Stimulated activated CD4-positive, alpha-beta T cell treated with anti-CD3 and anti-CD28 coated beads, Interleukin-1b, Interleukin-23, amount 100 ng/mL, for 4 hours (primary cell): ENCODE measurements at regions not wholly inside any gene's neighbourhood (a gene's known extent, or its start where the extent isn't known, plus 50 kb on each side); places are given as distances from the start of the nearest gene placed in this dataset.

ENCODE experiments used
- DNase-seq, 2 donors: peaks; one replicate each; pipeline ENCODE4 v3.0.0-alpha.2; 2020; ENCODE audit warnings: low read depth in 2 of 2

DNA sequence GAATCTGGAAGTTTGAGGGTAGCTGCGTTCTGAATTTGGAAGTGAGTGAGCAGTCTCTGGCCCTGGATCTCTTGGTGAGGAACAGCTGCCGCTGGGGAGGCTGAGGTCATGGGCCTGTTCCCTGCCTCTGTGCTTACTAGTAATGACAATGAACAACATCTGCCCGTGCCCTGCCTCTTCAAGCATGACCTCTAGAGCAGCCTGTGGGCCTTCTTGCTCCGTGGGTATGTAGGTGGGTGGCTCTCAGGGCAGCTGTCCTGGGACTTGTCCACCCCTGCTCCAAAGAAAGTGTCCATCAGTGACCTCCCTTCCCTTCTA lies 186.2 kb downstream of the CXCL12 start:
- no peak for DNase-seq

DNA sequence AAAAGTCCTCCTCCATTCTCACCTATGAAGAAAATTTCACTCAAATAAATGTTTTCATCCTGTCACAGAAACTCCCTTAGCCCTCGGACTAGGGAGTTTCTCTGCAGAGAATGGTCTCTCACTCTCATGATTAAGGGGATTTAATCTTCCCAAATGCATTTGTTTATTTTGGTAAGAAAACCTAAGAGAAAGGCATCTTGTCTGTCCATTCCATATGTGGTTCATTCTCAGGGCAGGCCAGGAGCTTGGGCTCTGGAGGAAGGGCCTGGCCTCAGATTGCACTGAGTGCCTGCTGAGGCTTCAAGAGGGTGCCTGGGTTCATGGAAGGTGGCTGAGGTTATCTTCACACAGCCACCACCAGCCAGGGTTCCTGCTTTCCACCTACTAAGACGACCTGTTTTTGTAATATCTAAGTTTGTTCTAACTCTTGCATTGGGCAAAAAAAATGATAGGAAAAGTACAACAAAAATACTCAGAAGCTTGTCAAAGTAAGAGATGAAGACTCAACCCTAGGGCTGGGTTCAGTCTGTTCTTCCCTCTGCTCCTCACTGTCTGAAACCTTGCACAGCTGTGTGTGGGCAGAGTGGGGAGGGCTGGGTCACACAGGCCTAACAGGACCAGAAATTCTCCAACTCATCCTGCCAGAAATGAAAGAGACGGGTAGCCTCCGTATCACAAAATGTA lies 186.7 kb downstream of the CXCL12 start:
- no peak for DNase-seq

DNA sequence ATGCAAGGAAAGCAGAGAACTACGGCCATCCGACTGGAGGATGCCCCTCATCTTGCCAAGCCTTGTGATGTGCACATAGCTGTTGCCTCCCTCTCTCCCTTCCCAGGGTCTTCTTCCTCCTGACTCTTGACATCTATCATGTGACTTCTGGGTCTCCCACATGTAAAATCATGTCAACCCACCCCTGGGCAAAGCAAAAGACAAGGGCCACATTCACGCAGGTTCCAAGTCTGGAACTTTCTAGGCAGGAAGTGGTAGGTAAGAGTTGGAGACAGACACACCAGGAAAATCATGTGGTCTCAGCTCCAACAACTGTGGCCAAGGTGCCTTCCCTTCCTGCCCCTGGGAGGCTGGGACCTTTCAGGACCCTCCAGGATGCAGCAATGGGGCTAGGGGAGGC lies 187.3 kb downstream of the CXCL12 start:
- DNase-seq: no peak

DNA sequence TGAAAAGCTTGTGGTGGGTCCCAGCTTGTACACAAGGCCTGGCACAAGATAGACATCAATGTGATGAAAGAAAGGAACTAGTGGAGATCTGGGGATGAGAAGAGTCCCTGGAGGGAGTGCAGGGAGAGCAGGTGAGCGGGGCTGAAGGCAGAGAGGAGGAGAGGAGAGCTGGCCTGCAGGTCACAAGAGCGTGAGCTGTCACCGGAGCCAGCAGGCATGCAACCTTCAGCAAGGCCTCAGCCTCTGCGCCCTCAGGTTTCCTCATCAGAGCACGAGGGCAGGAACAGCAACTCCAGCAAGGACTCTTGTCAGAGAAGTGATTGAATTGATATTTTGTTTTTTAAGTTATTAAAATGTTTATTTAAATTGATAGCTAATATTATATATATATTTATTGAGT lies 188.6 kb downstream of the CXCL12 start:
- no peak for DNase-seq

DNA sequence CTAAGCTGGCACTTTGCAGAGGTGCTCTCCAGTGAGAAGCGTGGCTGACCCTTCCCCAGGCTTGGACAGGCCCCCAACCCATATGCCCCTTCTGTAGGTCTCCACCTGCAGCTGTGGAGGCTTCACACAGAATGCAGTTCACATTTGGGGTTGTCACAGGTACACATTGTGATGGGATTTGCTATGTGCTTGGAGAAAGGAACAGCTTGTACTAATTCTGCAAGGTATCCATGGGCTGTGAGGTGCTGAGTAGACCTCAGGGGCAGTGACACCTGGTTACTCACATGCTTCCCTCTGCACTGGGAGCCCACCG lies 188.9 kb downstream of the CXCL12 start:
- no peak for DNase-seq

DNA sequence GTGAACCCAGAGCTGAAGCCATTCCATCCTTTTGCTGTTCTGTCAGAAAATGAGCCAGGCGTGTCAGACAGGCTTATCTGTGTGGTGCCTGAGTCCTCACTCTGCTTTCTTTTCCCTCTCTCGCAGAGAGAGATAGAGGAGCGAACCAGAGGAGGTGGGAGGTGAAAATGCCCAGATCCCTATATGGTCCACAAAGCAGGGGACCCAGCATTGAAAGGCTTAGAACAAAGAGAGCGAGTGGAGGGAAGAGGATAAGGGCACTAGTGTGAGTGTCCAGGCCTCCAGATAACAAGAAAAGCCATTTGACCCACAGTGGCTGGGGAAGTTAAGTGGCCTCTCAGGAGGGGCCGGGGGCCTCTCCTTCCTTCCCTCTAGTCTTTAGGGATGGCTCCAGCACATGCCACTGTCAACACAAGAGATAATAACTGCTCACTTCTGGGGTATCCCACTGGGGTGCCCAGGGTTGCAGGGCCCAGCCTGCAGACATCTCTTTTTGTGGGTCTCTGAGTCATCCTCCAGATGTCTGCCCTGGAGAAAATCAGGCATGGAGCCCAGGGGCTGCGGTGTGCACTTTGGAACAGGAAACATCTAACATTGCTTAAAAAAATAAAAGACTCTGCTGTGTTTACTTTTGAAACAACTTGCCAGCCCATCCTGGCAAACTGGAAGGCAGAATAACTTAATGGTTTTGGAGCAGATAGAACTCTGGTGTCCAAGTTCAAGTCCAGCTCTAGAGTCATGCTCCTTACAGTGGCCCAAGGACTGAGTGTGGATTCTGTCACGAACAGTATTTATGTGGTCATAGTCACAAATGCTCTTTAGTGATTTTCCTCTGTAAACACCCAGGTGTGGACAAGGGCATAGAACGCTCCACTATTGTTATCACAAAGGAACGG lies 189.5 kb downstream of the CXCL12 start:
- no peak for DNase-seq

DNA sequence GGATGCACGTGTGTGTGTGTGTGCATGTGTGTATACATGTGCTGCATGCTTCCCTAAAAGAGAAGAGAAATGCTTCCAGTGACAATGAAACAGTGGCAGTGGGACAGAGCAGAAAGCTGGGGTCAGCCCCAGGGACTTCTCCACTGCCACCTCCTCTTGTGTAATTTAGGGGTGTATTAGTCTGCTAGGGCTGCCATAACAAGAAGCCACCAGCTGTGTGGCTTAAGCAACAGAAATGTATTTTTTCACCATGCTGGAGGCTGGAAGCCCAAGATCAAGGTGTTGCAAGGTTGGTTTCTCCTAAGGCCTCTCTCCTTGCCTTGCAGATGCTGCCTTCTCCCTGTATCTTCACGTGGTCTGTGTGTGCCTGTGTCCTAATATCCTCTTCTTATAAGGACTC lies 190.5 kb downstream of the CXCL12 start:
- no peak for DNase-seq

DNA sequence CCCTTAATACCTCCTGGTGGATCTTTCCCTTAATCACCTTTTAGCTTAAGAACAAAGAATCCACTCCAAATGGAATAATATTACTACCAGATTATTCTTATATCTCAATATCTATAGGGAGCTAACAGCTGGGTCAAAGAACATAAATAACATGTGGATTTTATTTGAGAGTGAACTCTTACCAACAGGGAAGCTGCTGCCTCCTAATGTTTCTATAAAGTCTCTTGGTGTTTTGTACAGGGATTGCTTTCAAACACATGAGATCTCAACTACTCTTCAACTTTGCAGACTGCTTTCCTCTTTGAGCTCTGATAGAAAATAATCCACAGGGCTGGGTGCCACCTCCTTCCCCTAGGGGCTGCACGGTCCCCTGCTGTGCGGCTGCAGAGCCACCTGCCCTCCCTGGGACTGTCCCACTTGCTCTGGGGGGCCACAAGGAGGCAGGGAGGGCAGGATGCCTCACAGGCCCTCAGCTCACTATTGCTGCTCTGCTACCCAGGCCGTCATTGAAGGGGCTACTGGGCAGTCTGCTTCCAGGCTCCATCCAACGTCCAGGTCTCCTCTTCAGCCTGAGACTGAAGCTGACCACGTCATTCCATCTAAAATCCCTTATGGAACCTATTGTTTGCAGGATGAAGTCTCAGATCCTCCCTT lies 191.2 kb downstream of the CXCL12 start:
- no peak for DNase-seq

DNA sequence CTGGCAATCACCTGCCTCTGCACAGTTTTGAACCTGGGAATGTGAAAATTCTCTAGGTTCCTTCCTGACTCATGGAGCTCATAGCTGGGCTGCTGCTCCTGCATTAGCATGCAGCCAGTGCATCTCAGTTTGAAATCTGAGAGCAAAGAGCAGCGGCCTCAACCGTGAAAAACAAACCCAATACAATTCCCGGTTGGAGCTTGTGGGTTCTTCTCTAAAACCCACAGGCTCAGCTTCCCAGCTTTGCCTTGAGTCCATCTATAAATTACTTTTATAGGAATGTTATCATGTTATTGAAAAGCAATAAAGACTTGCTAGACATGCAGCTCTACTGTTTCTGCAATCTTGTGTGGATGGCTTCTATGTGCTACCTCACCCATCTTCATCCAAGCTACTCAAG lies 191.7 kb downstream of the CXCL12 start:
- DNase-seq: no peak

DNA sequence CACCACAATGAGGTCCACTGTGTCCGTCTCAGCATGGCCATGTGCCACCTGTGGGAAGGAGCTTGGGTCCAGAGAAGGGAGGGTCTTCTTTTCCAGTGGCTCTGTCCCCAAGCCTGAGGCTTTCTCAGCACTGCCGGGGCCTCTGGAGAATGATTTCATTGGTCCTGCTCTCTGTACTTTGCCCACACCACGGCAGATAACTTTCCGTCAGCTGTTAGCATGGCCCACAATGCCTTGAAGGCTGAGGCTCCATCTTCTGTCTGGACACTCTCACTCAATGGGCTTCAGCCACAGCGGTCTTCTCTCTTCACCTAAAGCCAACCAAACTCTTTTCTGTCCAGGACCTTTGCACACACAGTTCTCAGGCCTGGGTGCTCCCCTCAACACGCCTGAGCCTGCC lies 192.5 kb downstream of the CXCL12 start:
- DNase-seq: no peak

DNA sequence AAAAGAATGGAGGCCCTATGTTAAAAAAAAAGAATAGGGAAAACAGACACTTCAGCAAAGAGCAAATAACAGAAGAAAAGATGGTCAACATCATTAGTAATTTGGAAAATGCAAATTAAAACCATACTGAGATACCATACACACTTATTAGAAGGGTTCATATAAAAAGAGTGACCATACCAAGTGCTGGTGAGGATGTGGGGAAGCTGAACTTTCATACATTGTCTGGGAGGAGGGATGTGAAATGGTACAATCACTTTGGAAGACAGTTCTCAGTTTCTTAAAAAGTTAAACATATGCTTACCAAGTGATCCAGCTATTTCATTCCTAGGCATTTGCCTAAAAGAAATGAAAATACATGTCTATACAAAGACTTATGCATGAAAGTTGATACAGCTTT lies 194.4 kb downstream of the CXCL12 start:
- DNase-seq: no peak

DNA sequence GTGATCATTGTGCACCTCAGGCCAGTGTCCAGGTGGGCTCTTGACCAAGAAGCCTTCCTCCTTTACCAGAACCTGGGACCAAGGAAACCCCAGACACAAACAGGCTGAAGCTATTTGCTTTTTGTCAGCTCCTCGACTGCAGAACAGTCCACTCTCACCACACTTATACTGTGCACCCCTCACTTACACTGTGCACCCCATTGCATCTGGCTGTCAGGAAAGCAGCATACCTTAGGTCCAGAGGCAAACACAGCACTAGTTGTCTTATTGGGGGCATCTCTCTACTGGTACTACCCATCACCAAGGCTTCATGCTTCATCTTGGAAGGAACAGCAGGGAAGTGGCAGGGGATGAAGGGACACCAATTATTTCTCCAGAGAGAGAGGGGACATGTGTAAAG lies 198.1 kb downstream of the CXCL12 start:
- DNase-seq: no peak

DNA sequence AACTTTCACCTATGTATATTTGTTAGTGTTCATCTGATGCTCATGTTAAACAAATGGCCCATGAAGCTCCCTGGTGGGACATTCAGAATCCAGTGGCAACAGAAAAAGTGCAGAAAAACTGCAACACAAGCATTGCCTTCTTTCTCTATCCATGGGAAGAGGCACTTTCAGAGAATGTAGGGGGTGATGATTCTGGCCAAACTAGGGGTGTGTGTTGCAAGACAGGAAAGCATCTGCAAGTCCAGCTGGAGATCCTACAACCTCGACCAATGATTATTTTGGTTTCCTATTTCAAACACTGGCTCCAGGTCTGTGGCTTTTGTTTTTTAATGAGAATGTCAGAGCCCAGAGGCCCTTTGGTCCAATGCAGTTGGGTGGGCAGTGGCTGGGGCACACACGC lies 198.7 kb downstream of the CXCL12 start:
- no peak for DNase-seq

DNA sequence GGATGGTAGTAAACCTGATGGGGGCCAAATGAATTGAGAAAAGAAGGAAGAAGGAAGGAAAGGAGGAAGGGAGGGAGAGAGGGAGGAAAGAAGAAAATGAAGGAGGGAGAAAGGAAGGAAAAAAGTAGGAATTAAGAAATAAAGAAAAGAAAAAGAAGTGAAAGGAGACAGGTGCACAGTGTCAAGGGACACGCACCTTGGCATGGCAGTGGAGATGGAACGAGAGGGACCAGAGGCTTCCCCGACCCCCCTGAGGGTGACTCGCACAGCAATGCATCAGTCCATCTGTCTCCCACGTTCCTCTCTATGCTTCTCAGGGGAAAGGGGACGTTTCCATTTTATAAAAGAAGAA lies 199.6 kb downstream of the CXCL12 start:
- DNase-seq: no peak

DNA sequence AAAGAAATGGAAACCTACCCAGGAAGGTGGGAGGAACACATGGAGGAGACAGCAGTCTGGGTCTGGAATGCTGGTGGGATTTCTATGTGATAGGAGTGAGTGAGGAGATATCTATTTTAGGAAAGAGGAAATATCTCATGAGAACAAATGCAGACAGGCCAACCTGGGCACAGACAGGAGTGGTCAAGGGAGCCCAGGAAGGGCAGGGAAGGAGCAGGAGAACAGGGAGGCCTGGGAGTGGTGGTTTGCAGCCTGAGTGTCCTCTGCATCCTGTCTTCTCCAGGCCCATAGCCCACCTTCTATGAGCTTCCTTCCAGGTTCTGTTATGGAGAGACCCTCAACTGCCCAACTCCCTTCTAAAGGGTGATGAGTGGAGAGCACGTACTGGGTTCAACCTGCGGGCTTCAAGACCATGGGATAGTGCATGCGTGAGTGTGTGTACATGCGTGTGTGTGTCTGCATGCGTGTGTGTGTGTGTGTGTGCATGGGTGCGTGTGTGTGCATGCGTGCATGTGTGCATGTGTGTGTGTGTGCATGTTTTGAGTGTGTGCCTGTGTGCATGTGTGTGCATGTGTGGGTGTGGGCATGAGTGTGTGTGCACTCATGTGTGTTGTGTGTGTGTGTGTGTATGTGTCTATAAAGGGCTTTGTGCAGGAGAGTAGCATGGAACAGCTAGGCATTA lies 200.1 kb downstream of the CXCL12 start:
- DNase-seq: no peak

DNA sequence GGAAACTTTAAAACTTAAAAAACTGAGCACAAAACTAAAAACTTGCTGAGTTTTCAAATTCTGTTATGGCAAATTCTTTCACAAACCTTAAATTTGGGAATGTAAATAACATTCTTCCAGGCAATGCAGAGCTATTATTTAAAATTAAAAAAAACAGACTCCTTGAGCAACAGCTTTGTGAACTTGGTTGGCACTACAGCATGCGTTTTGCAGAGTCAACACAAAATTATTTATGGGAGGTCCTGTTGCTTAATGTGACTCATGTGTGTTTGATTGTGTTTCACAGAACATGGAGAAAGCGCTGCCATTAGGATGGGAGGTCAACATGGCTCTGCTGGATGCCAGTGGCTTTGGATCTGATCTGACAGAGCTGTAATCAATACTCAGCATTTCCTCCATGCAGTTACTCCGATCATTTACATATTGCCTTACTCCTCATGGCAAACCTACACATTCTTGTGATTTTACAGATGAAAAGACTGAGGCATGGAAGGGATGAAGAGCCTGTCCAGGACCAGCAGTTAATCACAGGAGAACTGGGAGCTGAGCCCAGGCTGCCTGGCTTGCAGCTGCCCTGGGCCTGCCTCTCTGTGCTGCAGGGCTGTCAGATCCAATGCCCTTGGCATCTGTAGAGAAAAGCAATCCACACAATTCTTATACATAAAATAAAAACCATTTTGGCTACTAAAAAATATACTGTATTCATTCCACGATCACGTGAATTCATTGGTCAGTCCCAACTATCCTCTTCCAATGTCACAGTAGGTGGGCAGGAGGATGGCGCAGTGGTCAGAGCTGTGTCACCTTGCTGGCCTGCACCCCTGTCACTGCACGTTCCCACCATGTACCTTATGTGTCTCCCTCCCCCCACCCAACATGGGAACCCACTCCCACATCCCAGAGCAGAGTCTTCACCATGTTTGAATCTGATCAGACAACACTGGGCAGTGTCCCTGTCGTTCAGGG lies 200.9 kb downstream of the CXCL12 start:
- DNase-seq: no peak

DNA sequence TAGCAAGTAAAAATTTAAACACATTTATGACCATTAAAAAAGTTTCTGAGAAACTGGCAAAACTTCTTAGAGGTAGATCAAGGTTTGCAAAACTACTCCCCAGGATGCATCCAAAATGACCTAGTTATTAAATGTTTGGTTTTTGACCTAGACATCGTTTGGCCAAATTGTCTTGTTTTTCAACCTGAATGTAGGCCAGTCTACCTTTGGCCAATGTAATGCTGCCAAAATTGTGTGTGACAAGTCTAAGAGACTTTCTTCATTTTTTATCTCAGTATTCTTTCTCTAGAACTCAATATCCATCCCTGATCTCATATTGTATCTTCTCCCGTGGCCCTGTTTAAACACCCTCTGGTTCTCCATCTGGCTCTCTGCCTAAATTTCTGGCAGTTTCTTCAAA lies 202.0 kb downstream of the CXCL12 start:
- no peak for DNase-seq

DNA sequence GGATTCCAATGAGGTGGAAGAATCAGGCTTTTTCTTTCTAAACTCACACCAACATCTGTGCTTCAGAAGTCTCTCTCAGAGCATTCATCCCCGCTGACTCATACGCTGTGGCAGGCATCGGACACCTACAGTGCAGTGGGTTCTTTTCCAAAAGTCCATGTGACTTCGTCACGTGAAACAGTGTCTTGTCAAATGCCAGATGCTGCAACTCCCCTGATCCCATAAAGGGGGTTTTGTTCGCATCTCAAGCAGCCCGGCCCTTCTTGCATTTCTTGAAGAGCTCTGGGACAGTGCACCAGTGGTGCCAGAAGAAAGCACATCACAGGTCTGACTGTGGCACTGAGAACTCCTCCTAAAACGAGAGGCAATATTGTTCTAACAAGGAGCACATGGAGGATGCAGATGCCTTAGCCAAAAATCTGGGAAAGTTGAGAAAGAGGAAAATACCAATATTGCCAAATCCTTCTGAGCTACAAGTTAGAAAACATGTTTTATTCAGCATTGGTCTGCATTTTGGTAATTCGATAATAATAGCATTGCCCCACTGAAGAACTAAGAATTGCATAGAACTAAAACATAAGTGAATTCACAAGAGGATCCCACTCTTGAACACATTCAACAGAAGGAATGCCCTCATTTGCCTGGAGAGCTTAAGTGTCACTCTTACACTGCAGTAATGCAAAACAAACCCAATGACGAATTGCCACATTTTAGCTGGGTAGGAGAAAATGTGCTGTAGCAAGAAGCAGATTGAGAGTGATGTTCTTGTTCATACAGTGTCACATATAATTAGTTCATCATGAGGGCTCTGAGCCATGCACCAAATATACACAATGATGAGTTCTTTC lies 204.4 kb downstream of the CXCL12 start:
- DNase-seq: no peak

DNA sequence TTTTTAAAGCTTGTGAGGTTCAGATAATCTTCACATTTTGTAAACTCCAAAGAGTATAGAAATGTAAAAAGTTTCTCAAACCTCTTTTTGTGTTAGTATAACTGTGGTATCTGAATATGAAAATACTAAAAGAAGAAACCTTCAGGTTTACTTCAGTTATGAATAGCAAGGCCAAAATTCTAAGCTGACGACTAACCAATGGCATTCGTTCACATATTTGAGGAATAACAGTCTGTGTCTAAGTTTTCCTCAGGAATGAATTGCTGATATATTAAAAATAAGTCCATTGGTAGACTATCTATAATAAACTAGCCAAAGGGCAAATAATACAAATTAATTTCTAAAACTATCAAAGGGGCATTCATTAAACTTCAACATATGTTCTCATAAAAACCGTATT lies 206.0 kb downstream of the CXCL12 start:
- DNase-seq: no peak

DNA sequence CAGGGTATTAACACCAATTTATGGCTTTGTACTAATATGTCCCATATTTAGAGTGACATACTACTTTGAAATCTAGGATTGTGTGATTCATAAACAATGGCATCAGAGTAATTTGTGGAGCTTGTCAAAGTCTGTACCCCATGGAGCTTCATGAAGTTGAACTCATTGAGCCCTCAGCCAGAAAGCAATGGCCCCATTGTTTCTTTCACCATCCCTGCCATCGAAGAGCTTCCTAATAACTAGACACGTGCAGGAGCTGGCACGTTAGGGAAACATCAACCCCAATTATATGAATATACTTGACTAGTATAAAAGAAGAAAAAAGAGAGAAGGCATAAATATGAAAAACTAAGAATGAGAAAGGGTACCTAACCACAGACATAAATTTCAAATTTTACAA lies 206.6 kb downstream of the CXCL12 start:
- DNase-seq: no peak

DNA sequence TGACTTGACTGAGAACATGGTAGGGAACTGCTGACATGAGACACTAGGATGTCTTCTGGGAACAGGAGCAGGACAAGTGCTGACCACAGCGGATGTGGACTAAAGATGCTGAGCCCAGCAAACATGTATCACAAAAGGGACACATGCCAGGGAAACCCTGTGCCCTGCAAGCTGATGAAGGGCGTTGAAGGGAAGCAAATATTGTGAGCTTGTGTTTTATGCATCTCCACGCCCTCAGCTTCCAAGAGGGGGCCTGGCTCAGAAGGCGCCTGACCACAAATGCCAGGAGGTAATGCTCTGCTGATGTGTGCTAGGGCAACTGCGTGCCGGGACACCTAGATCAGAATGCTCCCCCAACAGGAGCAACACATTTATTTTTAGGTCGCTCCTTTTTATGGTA lies 207.3 kb downstream of the CXCL12 start:
- DNase-seq: no peak
